ENCODE measurements at regions not wholly inside any gene's neighbourhood (a gene's known extent, or its start where the extent isn't known, plus 50 kb on each side); places are given as distances from the start of the nearest gene placed in this dataset.

DNA sequence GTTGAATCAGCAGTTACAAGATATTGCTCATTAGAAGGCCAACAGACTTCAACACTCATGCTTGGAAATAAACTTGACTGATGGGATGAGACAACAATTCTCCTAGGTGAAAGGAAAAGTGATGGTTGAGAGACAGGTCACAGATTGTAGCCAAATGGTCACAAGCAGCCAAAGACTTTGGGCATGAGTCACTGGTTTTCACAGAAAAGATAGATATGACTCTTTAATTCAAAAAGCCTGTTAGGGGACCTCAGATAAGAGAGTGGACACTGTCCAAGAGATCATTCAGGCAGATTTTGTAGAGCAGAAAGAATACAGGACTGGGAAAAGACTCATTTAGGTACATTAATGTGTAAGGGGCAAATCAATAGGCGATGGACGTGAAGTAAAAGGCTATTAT, 982.5 kb downstream of the MAT2B start:
- no peak for TF ChIP-seq CTCF (IDR thresholded peaks at IDR 0.05; ENCODE audit: low read depth, low read length, missing control alignments)
- in situ Hi-C loops (cut with HindIII; ENCODE audit: low sequenced_read_pairs): loop anchor here (5.0 to 25.0 kb wide), 2 partner anchors 796 to 926 kb away; no protein-coding TSS in a partner anchor
- DNase-seq (ENCODE audit: low read depth): no peak
- H3K4me3 ChIP-seq (ENCODE audit: low read depth, low read length): no peak overlapping the region

- no peak for DNase-seq (ENCODE audit: low read depth)
- TF ChIP-seq CTCF (IDR thresholded peaks at IDR 0.05; ENCODE audit: low read depth, low read length, missing control alignments): no peak
- in situ Hi-C loops (cut with HindIII; ENCODE audit: low sequenced_read_pairs): loop anchor here (25.0 kb wide), 1 partner anchor 935 kb away; no protein-coding TSS in a partner anchor
- no peak overlapping the region for H3K4me3 ChIP-seq (ENCODE audit: low read depth, low read length)
Measured at GRCh38 chr5:164497311-164498064, 992.1 kb downstream of the MAT2B start.

DNA sequence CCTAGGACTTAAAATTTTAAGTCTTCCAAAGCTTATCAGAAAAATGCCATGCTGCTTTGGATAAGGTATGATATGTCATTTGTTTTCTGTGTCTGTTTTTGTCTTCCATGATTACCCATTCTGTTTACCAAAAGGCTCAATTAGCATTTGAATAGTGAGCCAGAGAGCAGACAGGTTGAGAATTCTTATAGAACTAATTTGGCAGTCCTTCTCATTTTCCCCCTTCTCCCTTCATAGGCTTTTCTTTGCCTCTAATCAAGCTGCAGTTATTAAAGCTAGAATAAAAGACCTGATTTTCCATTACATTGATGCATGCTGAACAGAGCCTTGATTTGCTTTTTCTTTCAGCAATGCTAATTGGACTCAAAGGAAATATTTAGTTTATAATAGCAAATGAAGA, 993.0 kb downstream of the MAT2B start:
- in situ Hi-C loops (cut with HindIII; ENCODE audit: low sequenced_read_pairs): loop anchor here (25.0 kb wide), 1 partner anchor 936 kb away; no protein-coding TSS in a partner anchor
- TF ChIP-seq CTCF (IDR thresholded peaks at IDR 0.05; ENCODE audit: low read depth, low read length, missing control alignments): no peak
- no peak overlapping the region for H3K4me3 ChIP-seq (ENCODE audit: low read depth, low read length)
- DNase-seq (ENCODE audit: low read depth): no peak

DNA sequence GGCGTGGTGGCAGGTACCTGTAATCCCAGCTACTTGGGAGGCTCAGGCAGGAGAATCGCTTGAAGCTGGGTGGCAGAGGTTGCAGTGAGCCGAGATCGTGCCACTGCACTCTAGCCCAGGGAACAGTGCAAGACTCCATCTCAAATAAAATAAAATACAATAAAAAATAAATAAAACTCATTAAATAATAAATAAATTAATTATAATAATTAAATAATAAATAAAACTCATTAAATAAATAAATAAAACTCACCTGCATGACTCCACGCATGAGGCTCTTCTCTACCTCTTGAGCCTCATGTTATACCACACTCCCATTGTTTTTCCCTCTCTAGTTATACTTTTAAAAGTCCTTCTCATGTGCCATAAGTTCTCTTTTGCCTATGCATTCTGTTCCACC, 995.4 kb downstream of the MAT2B start:
- in situ Hi-C loops (cut with HindIII; ENCODE audit: low sequenced_read_pairs): no loop called here
- TF ChIP-seq CTCF (IDR thresholded peaks at IDR 0.05; ENCODE audit: low read depth, low read length, missing control alignments): no peak
- no peak overlapping the region for H3K4me3 ChIP-seq (ENCODE audit: low read depth, low read length)
- no peak for DNase-seq (ENCODE audit: low read depth)

GRCh38 chr5:164501344-164501743, 995.9 kb downstream of the MAT2B start:
- TF ChIP-seq CTCF (IDR thresholded peaks at IDR 0.05; ENCODE audit: low read depth, low read length, missing control alignments): no peak
- in situ Hi-C loops (cut with HindIII; ENCODE audit: low sequenced_read_pairs): no loop called here
- no peak overlapping the region for H3K4me3 ChIP-seq (ENCODE audit: low read depth, low read length)
- DNase-seq (ENCODE audit: low read depth): no peak

DNA sequence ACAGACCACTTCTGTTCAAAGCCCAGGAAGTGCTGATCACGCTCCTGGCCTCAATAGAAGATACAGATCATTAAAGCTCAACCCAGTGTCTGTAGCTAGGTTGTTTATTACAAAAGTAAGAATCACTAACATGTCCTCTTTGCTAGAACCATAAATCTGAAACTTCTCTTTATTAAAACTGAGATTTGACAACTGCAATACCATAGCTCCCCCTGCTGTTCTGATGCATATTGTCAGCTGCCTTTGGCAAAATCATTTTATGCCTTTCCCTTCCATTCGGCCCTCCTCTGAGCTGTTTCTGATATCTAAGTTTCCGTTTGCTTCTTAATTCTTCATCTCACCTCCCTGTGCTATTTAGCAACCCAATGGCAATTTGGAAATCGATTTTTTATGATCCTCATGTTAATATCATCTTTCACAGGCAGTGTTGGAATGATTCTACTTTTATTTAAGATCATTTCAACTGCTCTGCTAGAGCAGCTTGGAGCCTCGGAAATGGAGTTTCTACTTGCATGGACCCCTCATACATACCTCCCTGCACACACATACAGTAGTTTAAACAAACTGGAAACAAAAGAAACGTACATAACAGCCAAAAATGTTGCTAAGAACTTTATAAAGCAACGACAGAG, 998.8 kb downstream of the MAT2B start:
- in situ Hi-C loops (cut with HindIII; ENCODE audit: low sequenced_read_pairs): no loop called here
- DNase-seq (ENCODE audit: low read depth): peak; percentile 54
- no peak overlapping the region for H3K4me3 ChIP-seq (ENCODE audit: low read depth, low read length)
- TF ChIP-seq CTCF (IDR thresholded peaks at IDR 0.05; ENCODE audit: low read depth, low read length, missing control alignments): peak; percentile 77

Measured in astrocyte of the cerebellum (primary cell).